ENCODE measurements at regions not wholly inside any gene's neighbourhood (a gene's known extent, or its start where the extent isn't known, plus 50 kb on each side); places are given as distances from the start of the nearest gene placed in this dataset.

DNA sequence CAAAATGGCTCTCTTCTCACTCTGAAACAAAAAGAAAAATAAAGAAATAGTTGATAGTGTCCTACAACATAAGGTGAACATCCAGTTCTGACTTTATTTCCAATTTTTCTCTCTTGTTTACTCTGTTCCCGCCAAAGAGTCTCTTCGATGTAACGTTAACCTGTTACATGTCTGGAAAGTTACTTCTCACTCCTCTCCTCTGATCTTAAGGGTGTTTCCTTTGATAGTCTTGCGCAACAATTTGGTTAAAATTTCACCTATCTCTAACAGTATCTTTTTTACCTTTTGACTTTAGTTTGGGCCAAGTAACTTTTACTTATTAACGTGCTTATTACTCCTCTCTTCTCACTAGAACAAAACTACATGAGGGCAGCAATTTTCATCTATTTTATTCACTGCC, 1450.2 kb downstream of the BRINP3 start:
- TF ChIP-seq POLR2A (IDR thresholded peaks at IDR 0.05; ENCODE audit: low read depth, low read length) = no peak
- no peak for TF ChIP-seq POLR2AphosphoS5 (IDR thresholded peaks at IDR 0.05; ENCODE audit: low read depth, low read length)

All from GM12892 (cell line).